NCI-H345 (cell line): ENCODE measurements at regions not wholly inside any gene's neighbourhood (a gene's known extent, or its start where the extent isn't known, plus 50 kb on each side); places are given as distances from the start of the nearest gene placed in this dataset.
"Not testable (repeated sequence)": the region's sequence is repeated elsewhere in the genome, so short reads cannot be mapped to it uniquely, and the experiment has no call there.

Experiments used
- DNase-seq: peaks from one replicate; lab custom pipeline; 2025; lab: John Stamatoyannopoulos, UW

DNA sequence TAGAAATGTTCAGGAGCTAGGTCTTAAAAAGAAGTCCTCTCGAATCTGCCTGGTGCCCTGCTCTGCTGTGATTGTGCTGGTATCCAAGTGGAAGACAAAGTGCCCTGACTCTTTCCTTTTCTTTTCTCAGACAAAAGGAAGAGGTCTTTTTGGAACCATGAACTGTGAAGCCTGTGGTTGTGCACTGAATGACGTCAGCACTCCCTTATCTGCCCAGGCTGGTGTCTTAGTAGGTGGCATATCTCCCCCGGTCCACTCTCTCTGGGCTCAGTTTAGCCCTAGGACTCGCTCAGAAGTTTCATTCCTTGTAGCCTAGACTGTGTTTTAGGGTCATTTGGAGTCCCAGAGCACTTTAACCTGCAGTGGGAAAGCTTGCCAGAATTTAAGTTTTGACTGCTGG, 400.3 kb upstream of the CT83 start:
- no peak for DNase-seq

- DNase-seq, result no peak
Measured at GRCh38 chrX:116862340-116862739, 399.6 kb upstream of the CT83 start.

GRCh38 chrX:116841290-116841689, 378.5 kb upstream of the CT83 start:
- no peak for DNase-seq

DNA sequence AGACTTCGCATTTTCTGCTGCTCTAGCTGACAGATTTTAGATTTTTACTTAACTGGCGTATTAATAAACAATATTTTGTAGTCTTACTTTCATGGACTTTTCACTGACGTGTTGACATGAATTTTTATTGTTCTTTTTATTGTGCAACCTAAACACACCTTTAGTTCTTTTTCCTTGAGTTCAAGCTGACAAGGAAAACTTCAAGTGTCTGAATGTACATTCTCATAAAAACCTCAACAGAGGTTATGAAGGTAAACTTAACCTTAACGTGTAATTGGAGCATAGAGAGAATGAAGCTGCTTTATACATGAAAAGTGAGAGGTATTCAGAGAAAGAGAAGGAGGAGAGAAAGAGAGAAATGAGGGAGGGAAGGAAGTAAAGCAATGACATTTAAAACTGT, 364.3 kb upstream of the CT83 start:
- no peak for DNase-seq

DNA sequence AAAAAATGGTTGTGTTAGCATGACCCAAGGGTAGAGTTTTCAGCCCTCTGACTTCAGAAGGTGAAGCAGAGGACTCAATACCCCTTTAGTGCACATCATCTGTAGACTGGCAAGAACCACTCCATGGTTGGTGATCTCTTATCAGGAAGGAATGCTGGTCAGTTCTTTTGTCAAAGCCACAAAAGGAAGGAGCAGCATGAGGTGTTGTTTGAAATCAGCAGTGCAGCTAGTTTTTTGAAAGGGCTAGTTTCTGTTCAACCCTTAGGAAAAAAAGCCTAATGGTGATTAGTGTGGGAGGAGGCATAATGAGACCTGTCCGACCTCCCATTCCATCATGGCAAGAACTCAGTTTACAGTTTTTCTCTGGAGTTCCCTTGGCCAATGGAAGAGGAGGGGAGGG, 362.0 kb upstream of the CT83 start:
- DNase-seq, result no peak

DNA sequence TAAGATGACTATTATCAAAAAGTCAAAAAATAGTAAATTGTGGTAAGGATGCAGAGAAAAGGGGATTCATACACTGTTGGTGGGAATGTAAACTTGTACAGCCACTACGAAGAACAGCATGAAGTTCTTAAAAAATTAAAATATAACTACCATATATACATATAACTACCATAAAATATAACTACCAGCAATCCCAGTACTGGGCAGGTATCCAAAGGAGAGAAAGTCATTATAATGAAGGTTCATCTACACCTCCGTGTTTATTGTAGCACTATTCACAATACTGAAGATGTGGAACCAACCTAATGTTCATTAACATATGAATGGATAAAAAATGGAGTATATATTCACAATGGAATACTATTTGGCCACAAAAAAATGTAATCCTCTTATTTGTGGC, 360.9 kb upstream of the CT83 start:
- DNase-seq, result no peak

DNA sequence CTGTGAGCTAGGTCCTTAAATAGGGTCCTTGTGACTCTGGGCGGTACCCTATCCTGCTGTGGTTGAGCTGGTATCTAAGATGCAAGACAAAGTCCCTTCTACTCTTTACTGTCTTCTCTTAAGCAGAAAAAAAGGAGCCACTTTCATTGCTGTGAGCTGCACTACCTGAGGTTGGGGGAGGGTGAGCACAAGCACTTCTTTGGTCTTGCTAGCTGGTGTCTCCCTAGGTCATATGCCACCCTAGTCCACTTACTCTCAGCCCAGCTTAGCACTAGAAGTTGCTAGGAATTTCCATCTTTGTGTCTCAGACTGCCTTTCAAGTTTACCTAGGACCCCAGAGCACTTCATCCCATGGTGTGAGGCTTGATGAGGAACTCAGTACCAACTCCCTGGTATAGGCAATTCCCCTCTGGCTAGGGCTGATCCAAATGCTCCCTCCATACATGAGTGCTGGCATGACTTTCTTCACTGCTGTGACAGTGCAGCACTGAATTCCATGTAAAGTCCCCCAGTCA, 343.6 kb upstream of the CT83 start:
- DNase-seq, result no peak

DNA sequence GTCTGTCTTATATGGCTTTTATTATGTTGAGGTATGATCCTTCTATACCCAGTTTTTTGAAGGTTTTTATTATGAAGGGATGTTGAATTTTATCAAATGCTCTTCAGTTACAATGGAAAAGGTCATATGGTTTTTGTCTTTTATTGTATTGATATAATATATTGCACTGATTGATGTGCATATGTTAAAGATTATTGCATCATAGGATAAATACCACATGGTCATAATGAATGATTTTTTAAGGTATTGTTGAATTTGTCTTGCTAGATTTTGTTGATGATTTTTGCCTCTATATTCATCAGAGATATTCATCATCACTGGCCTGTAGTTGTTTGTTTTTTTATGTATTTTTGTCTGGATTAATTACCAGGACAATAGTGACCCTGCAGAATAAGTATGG, 339.2 kb upstream of the CT83 start:
- DNase-seq, result no peak

DNA sequence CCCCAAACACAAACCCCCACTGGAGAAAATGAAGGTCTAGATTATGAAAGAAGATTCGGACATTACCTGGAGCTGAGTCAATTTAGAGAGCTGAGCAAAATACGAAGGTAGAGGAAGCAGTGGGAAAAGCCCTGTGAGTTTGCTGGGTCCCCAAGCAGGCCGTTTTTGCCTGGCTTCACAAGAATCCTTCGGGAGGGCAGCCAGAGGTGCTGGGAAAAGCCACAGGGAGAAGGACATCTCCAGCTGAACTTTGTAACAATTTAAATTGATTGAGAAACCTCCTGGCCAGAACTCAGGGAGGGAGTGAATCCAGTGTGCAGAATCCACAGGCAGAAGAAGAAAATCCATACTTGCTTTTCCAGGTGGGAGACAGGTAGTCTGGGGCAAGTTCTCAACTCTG, 319.1 kb upstream of the CT83 start:
- no peak for DNase-seq

GRCh38 chrX:116757491-116757890, 294.7 kb upstream of the CT83 start:
- DNase-seq, result no peak

DNA sequence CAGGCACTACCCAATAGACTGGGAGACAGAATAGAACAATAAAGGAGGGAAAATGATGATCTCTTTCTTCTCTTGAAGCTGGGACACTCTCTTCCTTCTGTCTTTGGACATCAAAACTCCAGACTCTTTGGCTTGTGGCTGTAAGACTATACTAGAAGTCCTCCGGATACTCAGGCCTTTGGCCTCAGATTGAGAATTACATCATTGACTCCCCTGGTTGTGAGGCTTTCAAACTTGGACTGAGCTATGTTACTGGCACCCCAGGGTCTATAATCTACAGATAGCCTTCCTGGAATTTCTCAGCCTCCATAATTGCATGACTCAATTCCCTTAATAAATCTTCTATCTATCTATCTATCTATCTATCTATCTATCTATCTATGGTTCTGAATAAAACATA, 294.2 kb upstream of the CT83 start:
- DNase-seq, result no peak

DNA sequence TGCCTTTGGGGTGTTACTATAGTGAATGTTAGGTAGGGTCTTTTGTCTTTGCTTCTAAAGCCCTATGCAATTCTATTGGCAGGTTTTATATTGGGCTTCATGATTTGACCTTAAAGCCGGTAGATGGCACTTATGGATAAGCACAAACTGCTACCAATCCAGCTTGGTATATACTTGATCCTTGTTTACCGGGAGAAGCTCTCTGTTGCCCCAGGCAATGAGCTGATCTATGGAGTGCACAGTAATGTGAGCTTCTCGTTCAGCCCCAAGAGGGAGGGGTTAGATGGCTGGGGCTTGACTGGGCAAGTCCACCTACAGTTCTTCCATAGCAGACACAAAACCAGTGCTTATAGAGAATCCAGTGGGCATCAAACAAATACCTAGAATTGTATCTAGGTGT, 287.2 kb upstream of the CT83 start:
- peak; percentile 72 for DNase-seq

GRCh38 chrX:116732214-116732613, 269.4 kb upstream of the CT83 start:
- no peak for DNase-seq

DNA sequence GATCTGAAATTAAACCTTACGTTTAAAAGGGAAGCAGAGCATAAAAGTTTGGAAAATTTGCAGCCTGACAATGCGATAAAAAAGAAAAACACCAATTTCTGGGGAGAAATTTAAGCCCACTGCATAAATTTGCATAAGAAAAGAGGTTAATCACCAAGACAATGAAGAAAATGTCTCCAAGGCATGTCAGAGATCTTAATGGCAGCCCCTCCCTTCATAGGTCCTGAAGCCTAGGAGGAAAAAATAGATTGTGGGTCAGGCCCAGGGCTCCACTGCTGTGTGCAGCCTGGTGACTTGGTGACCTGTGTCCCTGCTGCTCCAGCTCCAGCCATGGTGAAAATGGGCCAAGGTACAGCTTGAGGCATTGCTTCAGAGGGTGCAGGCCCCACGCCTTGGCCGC, 264.0 kb upstream of the CT83 start:
- no peak for DNase-seq

DNA sequence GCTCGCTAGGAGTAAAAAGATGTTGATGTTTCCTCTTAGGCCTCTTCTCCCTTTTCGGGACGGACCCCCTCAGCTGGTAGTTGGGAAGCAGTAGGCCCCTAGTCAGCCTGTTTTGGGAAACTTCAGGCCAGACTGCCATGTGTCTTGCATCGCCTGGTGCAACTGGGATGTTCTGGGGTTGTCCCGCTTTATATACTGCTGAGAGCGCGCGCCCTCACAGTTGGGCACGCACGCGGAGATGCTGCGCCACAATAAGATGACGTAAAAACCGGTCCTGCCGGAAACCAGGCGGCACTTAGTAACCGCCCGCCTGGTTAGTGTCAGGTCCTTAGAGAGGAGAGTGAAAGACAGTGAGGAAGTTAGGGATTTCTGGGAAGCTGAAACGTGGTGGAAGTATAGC, 231.3 kb upstream of the CT83 start:
- DNase-seq, result no peak

- not testable (repeated sequence) for DNase-seq
Measured at GRCh38 chrX:116679544-116679943, 216.8 kb upstream of the CT83 start.

- no peak for DNase-seq
Measured at GRCh38 chrX:116667346-116668134, 204.8 kb upstream of the CT83 start.

DNA sequence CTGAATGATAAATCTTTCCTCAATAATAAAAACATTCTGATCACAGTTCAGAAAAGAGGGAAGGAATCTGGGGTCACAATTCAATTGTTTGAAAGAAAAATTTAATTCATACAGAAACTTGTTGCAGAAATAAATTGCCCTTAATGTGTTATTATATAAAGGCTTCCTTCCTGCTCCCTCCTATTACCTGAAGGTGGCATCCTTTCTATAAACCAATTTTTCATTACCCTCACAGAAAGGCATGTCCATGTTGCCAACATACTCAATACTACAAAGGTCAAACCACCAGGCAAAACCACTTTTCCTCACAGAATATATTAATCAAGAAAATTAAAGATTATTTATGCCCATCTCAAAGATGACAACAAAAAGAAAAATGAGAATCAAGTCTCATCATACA, 194.3 kb upstream of the CT83 start:
- DNase-seq, result no peak

- DNase-seq, result no peak
Measured at GRCh38 chrX:116628464-116628863, 165.7 kb upstream of the CT83 start.

GRCh38 chrX:116618546-116618945, 155.8 kb upstream of the CT83 start:
- no peak for DNase-seq

- no peak for DNase-seq
Measured at GRCh38 chrX:116607776-116608175, 145.0 kb upstream of the CT83 start.

DNA sequence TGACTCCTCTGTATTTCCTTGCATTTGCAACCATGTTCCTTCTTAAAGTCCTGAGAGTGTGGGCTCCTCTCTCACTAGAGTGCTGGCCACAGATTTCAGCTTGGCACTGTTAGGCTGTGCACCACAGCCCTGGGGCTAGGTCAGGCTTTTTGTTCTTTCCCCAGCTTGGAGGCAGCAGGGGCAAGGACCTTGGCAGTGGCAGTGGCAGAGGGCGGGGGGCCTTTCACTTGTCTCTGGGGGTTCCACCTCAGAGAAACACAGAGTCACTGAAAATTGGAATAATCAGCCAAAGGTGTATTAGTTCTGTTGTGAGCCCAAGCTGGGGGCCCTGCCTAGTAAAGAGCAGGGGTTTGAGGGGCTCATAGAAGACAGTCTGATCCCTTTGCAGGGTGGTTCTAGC, 142.8 kb upstream of the CT83 start:
- DNase-seq, result no peak

DNA sequence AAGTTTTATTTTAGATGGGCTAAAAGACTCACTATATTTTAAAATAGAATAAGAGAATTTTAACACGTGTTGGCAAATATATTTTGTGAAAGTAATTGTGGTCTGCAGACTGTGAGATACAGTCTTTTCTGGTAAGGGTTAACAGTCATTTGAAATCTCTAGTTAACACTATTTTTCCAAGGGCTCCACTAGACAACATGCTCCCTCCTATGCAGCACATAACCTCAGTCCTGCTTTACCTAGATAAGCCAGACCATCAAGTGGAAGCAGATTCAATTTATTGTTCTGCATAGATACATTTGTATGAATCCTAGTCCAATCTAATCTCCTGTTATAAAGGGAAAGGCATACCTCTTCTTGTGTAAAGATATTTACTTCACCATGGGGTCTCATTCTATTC, 133.2 kb upstream of the CT83 start:
- DNase-seq, result no peak
